H1 (cell line): ENCODE measurements at regions not wholly inside any gene's neighbourhood (a gene's known extent, or its start where the extent isn't known, plus 50 kb on each side); places are given as distances from the start of the nearest gene placed in this dataset.

Source experiments
- CTCF ChIA-PET: fragments of 300-600 bp; sonication (Branson Sonifier 250); formaldehyde crosslinking; loops from one replicate; lab custom pipeline; 2021; ENCODE audit not compliant: partially characterized antibody; lab: Charles Lee
- POLR2A ChIA-PET: fragments of 300-600 bp; sonication (Branson Sonifier 250); formaldehyde crosslinking; loops from one replicate; lab custom pipeline; 2021; ENCODE audit warnings: inconsistent platforms; ENCODE audit not compliant: partially characterized antibody; lab: Charles Lee
- DNase-seq, 2 experiments: peaks; one replicate each; pipeline versions ENCODE4 v3.0.0 to v3.0.0-alpha.2; 2010 to 2022; ENCODE audit warnings: low spot score in 2 of 2, low read depth in 1 of 2, mixed read lengths in 1 of 2
- FAIRE-seq: peaks from 2 replicates; lab custom pipeline; 2011; peaks lifted over from hg19 to GRCh38; lab: Jason Lieb, UNC
- H2AFZ ChIP-seq: 2 replicates; pipeline ENCODE4 v1.8.1; 2012; ENCODE audit warnings: low read length, inconsistent platforms
- H2AK5ac ChIP-seq: 2 replicates; pipeline ENCODE4 v1.6.1; 2013; ENCODE audit warnings: low read depth, low read length
- H2BK120ac ChIP-seq: replicated peaks from 2 replicates; pipeline ENCODE3; 2013; ENCODE audit warnings: low read depth, low read length, inconsistent platforms
- H2BK12ac ChIP-seq: 2 replicates; pipeline ENCODE4 v1.6.1; 2013; ENCODE audit warnings: low read depth, low read length
- H2BK15ac ChIP-seq: 2 replicates; pipeline ENCODE4 v1.6.1; 2013; ENCODE audit warnings: low read length
- H2BK20ac ChIP-seq: 2 replicates; pipeline ENCODE4 v1.6.1; 2013; ENCODE audit warnings: low read length
- H2BK5ac ChIP-seq: 2 replicates; pipeline ENCODE4 v1.6.1; 2013; ENCODE audit warnings: low read depth, low read length
- H3K14ac ChIP-seq: 2 replicates; pipeline ENCODE4 v1.6.1; 2013; ENCODE audit warnings: inconsistent platforms; ENCODE audit not compliant: insufficient read length
- H3K18ac ChIP-seq: 2 replicates; pipeline ENCODE4 v1.6.1; 2013; ENCODE audit warnings: low read length; ENCODE audit errors: extremely low read depth
- H3K23ac ChIP-seq: 2 replicates; pipeline ENCODE4 v1.6.1; 2013; ENCODE audit warnings: inconsistent platforms; ENCODE audit not compliant: insufficient read length
- H3K23me2 ChIP-seq: 2 replicates; pipeline ENCODE4 v1.6.1; 2013; ENCODE audit warnings: low read depth, low read length
- H3K27ac ChIP-seq: 2 replicates; pipeline ENCODE4 v1.6.1; 2011; ENCODE audit warnings: low read depth, low read length, inconsistent platforms
- H3K27me3 ChIP-seq, 4 experiments: replicated peaks in 1 of 4; 1 replicate in 1 of 4; 2 replicates in 3 of 4; pipeline versions ENCODE4 v1.6.1 to v1.8.1; 2011 to 2013; ENCODE audit warnings: low read length in 3 of 4, mild to moderate bottlenecking in 3 of 4, inconsistent platforms in 2 of 4, mixed read lengths in 2 of 4, moderate library complexity in 1 of 4; ENCODE audit not compliant: control insufficient read depth in 3 of 4, insufficient read depth in 3 of 4; ENCODE audit errors: extremely low read depth in 1 of 4
- H3K36me3 ChIP-seq, 4 experiments: 2 replicates each; pipeline versions ENCODE4 v1.6.1 to v1.8.1; 2011 to 2013; ENCODE audit warnings: mild to moderate bottlenecking in 4 of 4, low read length in 3 of 4, moderate library complexity in 2 of 4, control low read depth in 1 of 4, inconsistent platforms in 1 of 4; ENCODE audit not compliant: insufficient read depth in 4 of 4, control insufficient read depth in 2 of 4
- H3K4ac ChIP-seq: replicated peaks from 2 replicates; pipeline ENCODE3; 2013; ENCODE audit warnings: low read length, low read depth, mixed read lengths, inconsistent platforms; ENCODE audit not compliant: insufficient read length
- H3K4me1 ChIP-seq, 4 experiments: replicated peaks in 1 of 4; 1 replicate in 1 of 4; 2 replicates in 3 of 4; pipeline versions ENCODE4 v1.6.1 to v1.8.1; 2011 to 2013; ENCODE audit warnings: low read length in 3 of 4, inconsistent platforms in 2 of 4, mixed read lengths in 1 of 4; ENCODE audit not compliant: insufficient read depth in 4 of 4, control insufficient read depth in 3 of 4
- H3K4me2 ChIP-seq, 2 experiments: 2 replicates each; pipeline versions ENCODE4 v1.6.1 to v1.8.1; 2011 to 2013; ENCODE audit warnings: low read depth in 2 of 2, low read length in 2 of 2, control low read depth in 1 of 2, inconsistent platforms in 1 of 2, mild to moderate bottlenecking in 1 of 2; ENCODE audit not compliant: insufficient read depth in 1 of 2
- H3K4me3 ChIP-seq, 4 experiments: fragments of 200-600, 300-600 bp in 1 of 4; sonication (generic), shearing (Covaris generic), sonication (Bioruptor Twin) in 1 of 4; 2 replicates each; pipeline versions ENCODE4 v1.5.1 to v1.8.1; 2011 to 2016; ENCODE audit warnings: low read length in 4 of 4, low read depth in 3 of 4, control low read depth in 2 of 4, inconsistent platforms in 2 of 4, mild to moderate bottlenecking in 2 of 4, mixed read lengths in 1 of 4, moderate library complexity in 1 of 4; ENCODE audit not compliant: insufficient read depth in 2 of 4; ENCODE audit errors: extremely low read depth in 1 of 4
- H3K56ac ChIP-seq: replicated peaks from 2 replicates; pipeline ENCODE3; 2013; ENCODE audit warnings: low read depth, mild to moderate bottlenecking, mixed read lengths, low read length, inconsistent platforms; ENCODE audit not compliant: insufficient read length
- H3K79me1 ChIP-seq: 2 replicates; pipeline ENCODE4 v1.6.1; 2013; ENCODE audit warnings: low read depth, low read length, control low read depth
- H3K79me2 ChIP-seq, 2 experiments: 2 replicates each; pipeline versions ENCODE4 v1.6.1 to v1.8.1; 2012 to 2013; ENCODE audit warnings: low read length in 2 of 2, mild to moderate bottlenecking in 2 of 2, inconsistent platforms in 1 of 2; ENCODE audit not compliant: insufficient read depth in 2 of 2, control insufficient read depth in 1 of 2
- H3K9ac ChIP-seq, 4 experiments: replicated peaks in 1 of 4; 1 replicate in 1 of 4; 2 replicates in 3 of 4; pipeline versions ENCODE4 v1.6.1 to v1.8.1; 2011 to 2013; ENCODE audit warnings: low read depth in 3 of 4, low read length in 3 of 4, control low read depth in 2 of 4, mild to moderate bottlenecking in 2 of 4, moderate library complexity in 2 of 4, inconsistent platforms in 1 of 4; ENCODE audit errors: extremely low read depth in 1 of 4
- H3K9me3 ChIP-seq, 2 experiments: 2 replicates each; pipeline versions ENCODE4 v1.6.1 to v1.8.1; 2012 to 2013; ENCODE audit warnings: mild to moderate bottlenecking in 2 of 2, moderate library complexity in 2 of 2, control low read depth in 1 of 2, inconsistent platforms in 1 of 2, low read depth in 1 of 2, low read length in 1 of 2, mixed read lengths in 1 of 2; ENCODE audit not compliant: insufficient read depth in 2 of 2
- H4K20me1 ChIP-seq, 2 experiments: replicated peaks in 1 of 2; 2 replicates each; pipeline versions ENCODE3 to v1.8.1; 2011 to 2013; ENCODE audit warnings: inconsistent platforms in 2 of 2, low read length in 2 of 2, mild to moderate bottlenecking in 1 of 2; ENCODE audit not compliant: insufficient read depth in 2 of 2, control insufficient read depth in 1 of 2
- H4K5ac ChIP-seq: 2 replicates; pipeline ENCODE4 v1.6.1; 2013; ENCODE audit warnings: low read length, low read depth, mixed read lengths, inconsistent platforms; ENCODE audit not compliant: insufficient read length
- H4K8ac ChIP-seq: 2 replicates; pipeline ENCODE4 v1.8.0; 2013; ENCODE audit warnings: mild to moderate bottlenecking, moderate library complexity, low read length, inconsistent platforms; ENCODE audit not compliant: insufficient read depth; ENCODE audit errors: extremely low read depth
- H4K91ac ChIP-seq: replicated peaks from 2 replicates; pipeline ENCODE3; 2013; ENCODE audit warnings: low read length, mixed read lengths, inconsistent platforms; ENCODE audit not compliant: insufficient read length
- CHD7 ChIP-seq: fragments of 300-600 bp; sonication (generic); IDR thresholded peaks from 2 replicates; pipeline ENCODE4 v1.7.1; 2012; ENCODE audit warnings: low read length, moderate library complexity, mild to moderate bottlenecking, inconsistent platforms; ENCODE audit not compliant: insufficient replicate concordance
- WGBS, 2 experiments: shearing (Covaris generic) in 1 of 2; methylation state at CpG; one replicate each; pipeline versions ENCODE4 v1.1.6 to v1.1.7; 2013 to 2015; ENCODE audit warnings: low lambda C conversion rate in 2 of 2, mixed read lengths in 2 of 2, inconsistent platforms in 1 of 2, low coverage in 1 of 2, missing lambda C conversion rate in 1 of 2; ENCODE audit not compliant: insufficient replicate concordance in 2 of 2, insufficient coverage in 1 of 2, insufficient read length in 1 of 2; ENCODE audit errors: extremely low coverage in 1 of 2, missing lambda C conversion rate in 1 of 2; 5-methylcytosine and 5-hydroxymethylcytosine counted together

GRCh38 chr2:8538531-8538930 lies 143.3 kb upstream of the ID2 start:
- peaks cover 0 to 6% (median 0%) of the 10 kb centered on the region in 4 experiments; a peak in 1 of 7 replicates for H3K4me1 ChIP-seq
- no peak overlapping the region for H4K5ac ChIP-seq
- H3K23me2 ChIP-seq = no peaks in the 10 kb centered on the region
- no peak overlapping the region for H3K4me3 ChIP-seq
- no peak overlapping the region for H3K27ac ChIP-seq
- H4K91ac ChIP-seq = no peak overlapping the region
- no peak overlapping the region for H3K9ac ChIP-seq
- no peak overlapping the region for H2BK5ac ChIP-seq
- 89% methylated on average over 6 of the region's 9 CpGs; no CpG with 5 or more reads in 1 of the 2 experiments for WGBS, 2 experiments
- no peak overlapping the region for H2AFZ ChIP-seq
- no peak overlapping the region for H3K56ac ChIP-seq
- no peak overlapping the region for H2BK120ac ChIP-seq
- no peak overlapping the region for H2AK5ac ChIP-seq
- FAIRE-seq = no peak
- no peaks in the 10 kb centered on the region for H3K79me2 ChIP-seq
- H3K79me1 ChIP-seq = no peaks in the 10 kb centered on the region
- no peak overlapping the region for H2BK12ac ChIP-seq
- POLR2A ChIA-PET = no interaction called here
- H3K4ac ChIP-seq = no peak overlapping the region
- CTCF ChIA-PET = interaction anchor here (1.0 to 2.0 kb wide), 4 partner anchors 8 to 14 kb away, joined by 3 to 5 read pairs (median 3); no protein-coding TSS in a partner anchor
- H3K4me2 ChIP-seq = no peak overlapping the region
- no peak overlapping the region for H3K23ac ChIP-seq
- no peaks in the 10 kb centered on the region for H4K20me1 ChIP-seq
- no peak overlapping the region for H2BK20ac ChIP-seq
- no peak overlapping the region for H2BK15ac ChIP-seq
- H4K8ac ChIP-seq = no peak overlapping the region
- no peak for DNase-seq
- no peaks in the 10 kb centered on the region for H3K36me3 ChIP-seq
- no peaks in the 10 kb centered on the region for H3K27me3 ChIP-seq
- no peak overlapping the region for H3K18ac ChIP-seq
- H3K9me3 ChIP-seq = no peaks in the 10 kb centered on the region
- H3K14ac ChIP-seq = no peak overlapping the region
- TF ChIP-seq CHD7 = no peak
